Mammary epithelial cell (primary cell): ENCODE measurements at regions not wholly inside any gene's neighbourhood (a gene's known extent, or its start where the extent isn't known, plus 50 kb on each side); places are given as distances from the start of the nearest gene placed in this dataset.

Experiments
- CTCF ChIP-seq, 2 donors: IDR thresholded peaks in 1 of 2; conservative IDR thresholded peaks in 1 of 2; 2 replicates each; pipeline ENCODE4 v1.5.1; 2011 to 2012; ENCODE audit warnings: inconsistent platforms in 2 of 2, low read length in 2 of 2, mild to moderate bottlenecking in 2 of 2, control low read depth in 1 of 2, low read depth in 1 of 2; ENCODE audit not compliant: insufficient read depth in 1 of 2; ENCODE audit errors: extremely low read depth in 1 of 2
- EZH2 ChIP-seq: IDR thresholded peaks from 2 replicates; pipeline ENCODE4 v1.6.1; 2012; ENCODE audit warnings: low read length, inconsistent platforms, borderline replicate concordance

DNA sequence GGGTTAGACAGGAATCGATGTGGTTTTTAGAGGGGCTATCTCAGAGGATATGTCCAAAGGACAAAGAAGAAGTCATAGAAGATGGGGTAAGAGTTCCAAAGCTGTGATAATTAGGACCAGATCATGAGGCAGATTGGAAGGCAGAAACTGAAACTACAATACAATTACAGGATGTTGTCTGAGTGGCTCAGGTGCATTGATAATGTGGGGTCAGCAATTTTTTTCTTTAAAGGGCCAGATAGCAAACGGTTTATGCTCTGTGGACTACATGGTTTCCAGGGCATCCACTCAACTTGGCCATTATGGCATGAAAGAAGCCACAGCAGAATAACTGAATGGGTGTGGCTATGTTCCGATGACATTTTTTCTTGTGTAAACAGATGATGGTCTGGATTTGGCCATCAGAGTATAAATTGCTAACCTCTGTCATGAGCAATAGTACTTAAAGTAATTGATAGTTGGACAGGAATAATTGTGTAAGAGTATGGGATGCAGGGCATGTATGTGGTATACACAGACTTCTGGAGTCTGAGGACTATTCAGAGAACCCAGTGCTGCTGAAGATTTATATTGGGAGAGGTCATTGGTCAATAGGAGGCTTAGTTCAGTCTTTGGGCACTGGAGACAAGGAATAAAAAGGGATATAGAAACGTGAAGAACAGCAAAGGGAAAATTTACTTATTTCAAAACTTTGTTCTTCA is 198.4 kb upstream of the ADGRL4 start:
- no peak for TF ChIP-seq CTCF (conservative IDR thresholded peaks at IDR 0.05 in 1 of 2, IDR thresholded peaks at IDR 0.05 in 1 of 2; ENCODE audit: extremely low read depth in 1 of 2, insufficient read depth in 1 of 2, low read depth in 1 of 2, low read length in 2 of 2)
- TF ChIP-seq EZH2: no peak
